ENCODE measurements at regions not wholly inside any gene's neighbourhood (a gene's known extent, or its start where the extent isn't known, plus 50 kb on each side); places are given as distances from the start of the nearest gene placed in this dataset.
"Not testable (repeated sequence)": the region's sequence is repeated elsewhere in the genome, so short reads cannot be mapped to it uniquely, and the experiment has no call there.

DNA sequence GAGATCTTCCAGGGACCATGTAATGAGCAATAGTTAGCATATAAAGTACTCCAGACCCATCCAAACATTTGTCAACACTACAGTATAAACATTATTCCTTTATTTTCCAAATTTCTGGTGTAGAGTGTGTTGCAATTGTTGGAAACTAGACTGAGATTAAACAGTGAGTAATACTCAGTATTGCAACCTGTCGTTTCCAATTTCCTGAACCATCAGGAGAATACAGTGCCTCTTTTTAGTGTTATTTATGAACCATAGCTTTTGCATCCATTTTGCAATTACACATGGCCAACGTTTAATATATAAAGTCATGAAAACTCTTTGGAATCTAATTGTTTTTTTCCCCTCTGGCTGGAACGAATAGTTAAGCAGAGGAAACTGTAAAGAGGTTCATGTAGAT is 58.3 kb upstream of the DHRSX start:
- H3K27me3 ChIP-seq (replicated peaks in 1 of 7): peaks cover 0 to 24% (median 5%) of the 10 kb centered on the region in 7 donors
- intact Hi-C loops (cut with DNase I; ENCODE audit: low total_unique reads): no loop called here
- TF ChIP-seq POLR2A (IDR thresholded peaks at IDR 0.05): no peak
- no peak for TF ChIP-seq POLR2AphosphoS5 (IDR thresholded peaks at IDR 0.05)
- TF ChIP-seq, protein P1, sequence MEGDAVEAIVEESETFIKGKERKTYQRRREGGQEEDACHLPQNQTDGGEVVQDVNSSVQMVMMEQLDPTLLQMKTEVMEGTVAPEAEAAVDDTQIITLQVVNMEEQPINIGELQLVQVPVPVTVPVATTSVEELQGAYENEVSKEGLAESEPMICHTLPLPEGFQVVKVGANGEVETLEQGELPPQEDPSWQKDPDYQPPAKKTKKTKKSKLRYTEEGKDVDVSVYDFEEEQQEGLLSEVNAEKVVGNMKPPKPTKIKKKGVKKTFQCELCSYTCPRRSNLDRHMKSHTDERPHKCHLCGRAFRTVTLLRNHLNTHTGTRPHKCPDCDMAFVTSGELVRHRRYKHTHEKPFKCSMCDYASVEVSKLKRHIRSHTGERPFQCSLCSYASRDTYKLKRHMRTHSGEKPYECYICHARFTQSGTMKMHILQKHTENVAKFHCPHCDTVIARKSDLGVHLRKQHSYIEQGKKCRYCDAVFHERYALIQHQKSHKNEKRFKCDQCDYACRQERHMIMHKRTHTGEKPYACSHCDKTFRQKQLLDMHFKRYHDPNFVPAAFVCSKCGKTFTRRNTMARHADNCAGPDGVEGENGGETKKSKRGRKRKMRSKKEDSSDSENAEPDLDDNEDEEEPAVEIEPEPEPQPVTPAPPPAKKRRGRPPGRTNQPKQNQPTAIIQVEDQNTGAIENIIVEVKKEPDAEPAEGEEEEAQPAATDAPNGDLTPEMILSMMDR (IDR thresholded peaks at IDR 0.05 in 8 of 11, conservative IDR thresholded peaks at IDR 0.05 in 3 of 11): no peak
- 65 to 86% (median 68%) methylated on average over 3 of the region's 3 CpGs for WGBS, 5 donors
- H3K27ac ChIP-seq: no peak overlapping the region
- H3K4me1 ChIP-seq: no peaks in the 10 kb centered on the region
- H3K9me3 ChIP-seq: no peaks in the 10 kb centered on the region
- no peak overlapping the region for H3K4me3 ChIP-seq
- H3K36me3 ChIP-seq: no peaks in the 10 kb centered on the region
- DNase-seq: no peak

DNA sequence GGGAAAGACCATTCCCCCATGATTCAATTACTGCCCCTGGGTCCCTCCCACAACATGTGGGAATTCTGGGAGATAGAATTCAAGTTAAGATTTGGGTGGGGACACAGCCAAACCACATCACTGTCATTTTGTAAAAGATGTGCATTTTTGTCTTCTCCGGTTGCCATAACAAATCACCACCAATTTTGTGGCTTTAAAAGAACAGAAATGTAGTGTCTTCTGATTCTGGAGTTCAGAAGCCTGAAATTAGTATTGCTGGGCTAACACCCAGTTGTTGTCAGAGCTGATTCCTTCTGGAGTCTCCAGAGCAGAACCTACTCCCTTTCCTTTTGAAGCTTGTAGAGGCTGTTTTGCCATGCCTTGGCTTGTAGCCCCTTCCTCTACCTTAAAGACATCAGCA is 54.1 kb upstream of the DHRSX start:
- no peaks in the 10 kb centered on the region for H3K36me3 ChIP-seq
- WGBS, 5 donors: 90 to 100% (median 95%) methylated on average over 1 of the region's 1 CpG
- H3K9me3 ChIP-seq: no peaks in the 10 kb centered on the region
- H3K4me1 ChIP-seq: no peaks in the 10 kb centered on the region
- H3K27ac ChIP-seq: no peak overlapping the region
- TF ChIP-seq POLR2A (IDR thresholded peaks at IDR 0.05) (no peak), POLR2AphosphoS5 (IDR thresholded peaks at IDR 0.05) (no peak)
- TF ChIP-seq, protein P1 (IDR thresholded peaks at IDR 0.05 in 8 of 11, conservative IDR thresholded peaks at IDR 0.05 in 3 of 11): no peak
- intact Hi-C loops (cut with DNase I; ENCODE audit: low total_unique reads): no loop called here
- DNase-seq: no peak
- peaks cover 0 to 41% (median 10%) of the 10 kb centered on the region in 7 donors for H3K27me3 ChIP-seq (replicated peaks in 1 of 7)
- no peak overlapping the region for H3K4me3 ChIP-seq

GRCh38 chrX:2554066-2554465 is 53.3 kb upstream of the DHRSX start:
- intact Hi-C loops (cut with DNase I; ENCODE audit: low total_unique reads); H3K4me3 ChIP-seq; H3K9me3 ChIP-seq; DNase-seq; H3K27ac ChIP-seq; H3K36me3 ChIP-seq; H3K4me1 ChIP-seq: not testable (repeated sequence)
- WGBS, 5 donors: 67 to 88% (median 77%) methylated on average over 6 of the region's 6 CpGs
- H3K27me3 ChIP-seq (replicated peaks in 1 of 7): peaks cover 0 to 41% (median 10%) of the 10 kb centered on the region in 7 donors

DNA sequence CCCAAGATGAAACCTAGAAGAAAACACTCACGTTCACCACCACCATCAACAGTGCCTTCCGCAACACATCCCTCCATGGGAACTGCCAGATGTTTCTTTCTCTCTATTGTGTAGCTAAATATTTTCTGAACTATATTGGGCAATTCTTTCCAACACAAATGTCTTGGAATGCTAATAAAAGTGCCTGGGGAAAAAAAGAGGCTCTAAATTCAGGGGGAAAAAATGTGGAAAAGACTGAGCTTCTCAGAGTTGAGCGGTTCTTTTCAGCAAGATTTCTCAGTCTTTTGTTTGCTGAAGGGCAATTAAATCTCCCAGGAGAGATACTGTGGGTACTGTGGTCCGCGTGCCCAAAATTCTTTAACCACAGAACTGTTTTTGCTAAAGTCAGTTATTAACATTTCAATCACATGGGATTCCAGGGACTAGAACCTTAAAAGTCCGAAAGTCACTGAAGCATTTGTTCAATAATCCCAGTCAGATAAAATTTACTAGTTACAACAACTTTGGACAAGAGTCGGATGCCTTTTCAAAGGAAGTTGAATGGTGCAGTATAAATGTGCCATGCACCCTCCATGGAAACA is 51.9 kb upstream of the DHRSX start:
- H3K4me3 ChIP-seq: no peak overlapping the region
- H3K9me3 ChIP-seq: no peaks in the 10 kb centered on the region
- H3K4me1 ChIP-seq: no peaks in the 10 kb centered on the region
- peaks cover 0 to 37% (median 10%) of the 10 kb centered on the region in 7 donors for H3K27me3 ChIP-seq (replicated peaks in 1 of 7)
- no peak for TF ChIP-seq POLR2AphosphoS5 (IDR thresholded peaks at IDR 0.05)
- TF ChIP-seq, protein P1 (IDR thresholded peaks at IDR 0.05 in 8 of 11, conservative IDR thresholded peaks at IDR 0.05 in 3 of 11): no peak
- TF ChIP-seq POLR2A (IDR thresholded peaks at IDR 0.05): no peak
- WGBS, 5 donors: 45 to 67% (median 57%) methylated on average over 7 of the region's 7 CpGs
- H3K27ac ChIP-seq: no peak overlapping the region
- DNase-seq: no peak
- intact Hi-C loops (cut with DNase I; ENCODE audit: low total_unique reads): no loop called here
- H3K36me3 ChIP-seq: no peaks in the 10 kb centered on the region
